22Rv1 (cell line): ENCODE measurements at regions not wholly inside any gene's neighbourhood (a gene's known extent, or its start where the extent isn't known, plus 50 kb on each side); places are given as distances from the start of the nearest gene placed in this dataset.

Source experiments
- H3K27ac ChIP-seq: fragments of 450-650 bp; 2 replicates; pipeline ENCODE4 v1.5.1; 2017
- CTCF ChIP-seq: fragments of 450-650 bp; IDR thresholded peaks from 2 replicates; pipeline ENCODE4 v1.5.1; 2017; ENCODE audit warnings: mild to moderate bottlenecking
- ZFX ChIP-seq: fragments of 450-650 bp; IDR thresholded peaks from 2 replicates; pipeline ENCODE4 v1.6.1; 2017; ENCODE audit warnings: antibody characterized with exemption, borderline replicate concordance

- no peak for TF ChIP-seq ZFX
- no peak for TF ChIP-seq CTCF
- no peak overlapping the region for H3K27ac ChIP-seq
Measured at GRCh38 chr11:105392556-105392955, 217.3 kb upstream of the GRIA4 start.

- no peak overlapping the region for H3K27ac ChIP-seq
- no peak for TF ChIP-seq ZFX
- TF ChIP-seq CTCF = no peak
Measured at GRCh38 chr11:105389952-105390351, 219.9 kb upstream of the GRIA4 start.

GRCh38 chr11:105388006-105388405 is 221.9 kb upstream of the GRIA4 start:
- TF ChIP-seq ZFX (no peak), CTCF (no peak)
- H3K27ac ChIP-seq = no peak overlapping the region

- no peak overlapping the region for H3K27ac ChIP-seq
- TF ChIP-seq CTCF = no peak
- TF ChIP-seq ZFX = no peak
Measured at GRCh38 chr11:105381941-105382340, 227.9 kb upstream of the GRIA4 start.

GRCh38 chr11:105377870-105378269 is 232.0 kb upstream of the GRIA4 start:
- no peak for TF ChIP-seq ZFX
- TF ChIP-seq CTCF = no peak
- no peak overlapping the region for H3K27ac ChIP-seq

- no peak overlapping the region for H3K27ac ChIP-seq
- TF ChIP-seq ZFX (no peak), CTCF (no peak)
Measured at GRCh38 chr11:105372206-105372605, 232.6 kb upstream of the CARD18 start.

GRCh38 chr11:105371311-105371710 is 231.7 kb upstream of the CARD18 start:
- H3K27ac ChIP-seq = no peak overlapping the region
- TF ChIP-seq ZFX = no peak
- TF ChIP-seq CTCF = no peak
